ENCODE measurements at regions not wholly inside any gene's neighbourhood (a gene's known extent, or its start where the extent isn't known, plus 50 kb on each side); places are given as distances from the start of the nearest gene placed in this dataset.

DNA sequence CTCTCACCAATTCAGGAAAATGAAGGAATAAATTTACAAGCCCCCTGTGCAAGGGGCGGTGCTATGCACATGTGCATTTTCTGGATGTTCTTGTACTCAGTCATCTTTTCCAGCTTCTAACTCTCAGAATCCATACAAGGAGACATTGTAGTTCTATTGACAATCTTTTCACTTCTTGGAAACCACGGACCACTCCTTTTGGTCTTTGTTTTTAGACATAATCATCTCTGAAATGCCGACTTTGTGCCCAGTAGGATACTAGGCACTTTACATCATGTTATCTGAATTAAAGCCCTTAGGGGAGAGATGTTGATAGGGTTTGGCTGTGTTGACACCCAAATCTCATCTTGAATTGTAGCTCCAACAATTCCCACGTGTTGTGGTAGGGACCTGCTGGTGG, 322.6 kb upstream of the WWC1 start:
- TF ChIP-seq, protein P1, sequence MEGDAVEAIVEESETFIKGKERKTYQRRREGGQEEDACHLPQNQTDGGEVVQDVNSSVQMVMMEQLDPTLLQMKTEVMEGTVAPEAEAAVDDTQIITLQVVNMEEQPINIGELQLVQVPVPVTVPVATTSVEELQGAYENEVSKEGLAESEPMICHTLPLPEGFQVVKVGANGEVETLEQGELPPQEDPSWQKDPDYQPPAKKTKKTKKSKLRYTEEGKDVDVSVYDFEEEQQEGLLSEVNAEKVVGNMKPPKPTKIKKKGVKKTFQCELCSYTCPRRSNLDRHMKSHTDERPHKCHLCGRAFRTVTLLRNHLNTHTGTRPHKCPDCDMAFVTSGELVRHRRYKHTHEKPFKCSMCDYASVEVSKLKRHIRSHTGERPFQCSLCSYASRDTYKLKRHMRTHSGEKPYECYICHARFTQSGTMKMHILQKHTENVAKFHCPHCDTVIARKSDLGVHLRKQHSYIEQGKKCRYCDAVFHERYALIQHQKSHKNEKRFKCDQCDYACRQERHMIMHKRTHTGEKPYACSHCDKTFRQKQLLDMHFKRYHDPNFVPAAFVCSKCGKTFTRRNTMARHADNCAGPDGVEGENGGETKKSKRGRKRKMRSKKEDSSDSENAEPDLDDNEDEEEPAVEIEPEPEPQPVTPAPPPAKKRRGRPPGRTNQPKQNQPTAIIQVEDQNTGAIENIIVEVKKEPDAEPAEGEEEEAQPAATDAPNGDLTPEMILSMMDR (IDR thresholded peaks at IDR 0.05), result no peak
- TF ChIP-seq EZH2 (IDR thresholded peaks at IDR 0.05; ENCODE audit: borderline replicate concordance, insufficient read depth, low read depth, low read length, poor library complexity, severe bottlenecking), result no peak
